ENCODE measurements at regions not wholly inside any gene's neighbourhood (a gene's known extent, or its start where the extent isn't known, plus 50 kb on each side); places are given as distances from the start of the nearest gene placed in this dataset.

- TF ChIP-seq POLR2AphosphoS5 (IDR thresholded peaks at IDR 0.05) (no peak), CTCF (IDR thresholded peaks at IDR 0.05) (no peak), EP300 (IDR thresholded peaks at IDR 0.05; ENCODE audit: low read depth) (no peak)
These were observed 146.9 kb upstream of the AHI1 start for GRCh38 chr6:135644394-135644793.
